A673 (cell line): ENCODE measurements at regions not wholly inside any gene's neighbourhood (a gene's known extent, or its start where the extent isn't known, plus 50 kb on each side); places are given as distances from the start of the nearest gene placed in this dataset.

Source experiments
- BruUV-seq: library from RNA; stranded (reverse); fragments of 400-500 nt; replicated peaks from 2 replicates; lab custom pipeline; 2021; lab: Mats Ljungman, UMichigan
- CTCF ChIA-PET: fragments of 300-600 bp; sonication (Branson Sonifier 250); formaldehyde crosslinking; loops from one replicate; lab custom pipeline; 2022; ENCODE audit warnings: antibody characterized with exemption; lab: Charles Lee
- POLR2A ChIA-PET: fragments of 300-600 bp; sonication (Branson Sonifier 250); formaldehyde crosslinking; loops from one replicate; lab custom pipeline; 2022; ENCODE audit warnings: antibody characterized with exemption; ENCODE audit not compliant: low non-redundant PET; lab: Charles Lee
- DNase-seq: peaks from one replicate; pipeline ENCODE4 v3.0.0-alpha.2; 2015; ENCODE audit warnings: low spot score
- H3K27ac ChIP-seq: fragments of 200-600 bp; sonication (generic); 2 replicates; pipeline ENCODE4 v1.5.1; 2016; ENCODE audit warnings: mixed run types, low read depth, mild to moderate bottlenecking, mixed read lengths, antibody characterized with exemption, low read length; ENCODE audit not compliant: poor library complexity, severe bottlenecking
- H3K27me3 ChIP-seq: fragments of 200-600 bp; sonication (generic); replicated peaks from 2 replicates; pipeline ENCODE4 v1.6.1; 2017; ENCODE audit warnings: mixed run types, low read depth, mild to moderate bottlenecking, mixed read lengths, antibody characterized with exemption, low read length; ENCODE audit not compliant: insufficient read depth, poor library complexity
- H3K36me3 ChIP-seq: fragments of 200-600 bp; sonication (generic); 2 replicates; pipeline ENCODE4 v1.6.1; 2016; ENCODE audit warnings: mixed run types, mild to moderate bottlenecking, mixed read lengths, antibody characterized with exemption, low read length; ENCODE audit not compliant: insufficient read depth, poor library complexity, severe bottlenecking
- H3K4me1 ChIP-seq: fragments of 200-600 bp; sonication (generic); 2 replicates; pipeline ENCODE4 v1.6.1; 2017; ENCODE audit warnings: mixed run types, mild to moderate bottlenecking, mixed read lengths, antibody characterized with exemption, low read length; ENCODE audit not compliant: insufficient read depth, poor library complexity, severe bottlenecking
- H3K4me3 ChIP-seq: fragments of 200-600 bp; sonication (generic); 2 replicates; pipeline ENCODE4 v1.5.1; 2016; ENCODE audit warnings: low read depth, mixed run types, mild to moderate bottlenecking, mixed read lengths, low read length; ENCODE audit not compliant: poor library complexity, severe bottlenecking
- H3K9me3 ChIP-seq: fragments of 200-600 bp; sonication (generic); 2 replicates; pipeline ENCODE4 v1.6.1; 2016; ENCODE audit warnings: mixed run types, low read depth, mild to moderate bottlenecking, mixed read lengths, antibody characterized with exemption, low read length; ENCODE audit not compliant: poor library complexity, severe bottlenecking
- EZH2 ChIP-seq: fragments of 200-600 bp; sonication (generic); IDR thresholded peaks from 2 replicates; pipeline ENCODE4 v1.6.1; 2017; ENCODE audit warnings: borderline replicate concordance, low read depth, mild to moderate bottlenecking, mixed read lengths, antibody characterized with exemption, low read length; ENCODE audit not compliant: poor library complexity, severe bottlenecking
- intact Hi-C: fragments of 100-400 bp; cut with micrococcal nuclease; formaldehyde crosslinking; loops from one replicate; pipeline ENCODE4 v1.10.0; 2022; ENCODE audit not compliant: unreplicated experiment
- TF ChIP-seq, protein P1 (sequence below): fragments of 300-800, 200-600 bp; sonication (generic); conservative IDR thresholded peaks from 2 replicates; pipeline ENCODE4 v1.5.1; 2017; ENCODE audit warnings: low read depth, mild to moderate bottlenecking, antibody characterized with exemption, low read length, moderate library complexity, mixed read lengths

- no peak overlapping the region for H3K27ac ChIP-seq
- ChIA-PET POLR2A (no interaction called here), CTCF (no interaction called here)
- DNase-seq = no peak
- H3K27me3 ChIP-seq = no peaks in the 10 kb centered on the region
- intact Hi-C loops = no loop called here
- no TSS peak for BruUV-seq
- peaks cover 5% of the 10 kb centered on the region for H3K4me1 ChIP-seq
- H3K9me3 ChIP-seq = no peaks in the 10 kb centered on the region
- H3K36me3 ChIP-seq = no peaks in the 10 kb centered on the region
- no peak for TF ChIP-seq EZH2
- TF ChIP-seq, protein P1, sequence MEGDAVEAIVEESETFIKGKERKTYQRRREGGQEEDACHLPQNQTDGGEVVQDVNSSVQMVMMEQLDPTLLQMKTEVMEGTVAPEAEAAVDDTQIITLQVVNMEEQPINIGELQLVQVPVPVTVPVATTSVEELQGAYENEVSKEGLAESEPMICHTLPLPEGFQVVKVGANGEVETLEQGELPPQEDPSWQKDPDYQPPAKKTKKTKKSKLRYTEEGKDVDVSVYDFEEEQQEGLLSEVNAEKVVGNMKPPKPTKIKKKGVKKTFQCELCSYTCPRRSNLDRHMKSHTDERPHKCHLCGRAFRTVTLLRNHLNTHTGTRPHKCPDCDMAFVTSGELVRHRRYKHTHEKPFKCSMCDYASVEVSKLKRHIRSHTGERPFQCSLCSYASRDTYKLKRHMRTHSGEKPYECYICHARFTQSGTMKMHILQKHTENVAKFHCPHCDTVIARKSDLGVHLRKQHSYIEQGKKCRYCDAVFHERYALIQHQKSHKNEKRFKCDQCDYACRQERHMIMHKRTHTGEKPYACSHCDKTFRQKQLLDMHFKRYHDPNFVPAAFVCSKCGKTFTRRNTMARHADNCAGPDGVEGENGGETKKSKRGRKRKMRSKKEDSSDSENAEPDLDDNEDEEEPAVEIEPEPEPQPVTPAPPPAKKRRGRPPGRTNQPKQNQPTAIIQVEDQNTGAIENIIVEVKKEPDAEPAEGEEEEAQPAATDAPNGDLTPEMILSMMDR = no peak
- no peak overlapping the region for H3K4me3 ChIP-seq
These were observed 632.0 kb upstream of the KIRREL3 start for GRCh38 chr11:127632546-127632945.

DNA sequence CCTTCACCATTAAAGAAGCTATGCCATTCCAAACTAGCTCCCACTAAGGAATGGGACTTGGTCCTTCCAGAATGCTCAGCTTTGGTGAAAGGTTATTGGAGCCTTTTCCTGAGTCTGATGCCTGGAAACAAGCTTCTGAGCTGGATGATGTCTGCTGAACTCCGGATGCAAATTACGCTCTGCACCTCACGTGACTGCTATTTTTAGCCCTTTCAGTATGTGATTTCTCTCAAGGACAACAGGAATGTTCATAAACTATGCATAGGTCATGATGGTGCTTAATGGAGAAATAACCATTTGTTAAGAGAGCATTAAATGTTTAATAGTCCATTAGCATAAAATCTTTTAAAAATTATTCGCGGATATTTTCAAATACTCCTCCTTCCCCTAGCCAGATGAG, 631.4 kb upstream of the KIRREL3 start:
- Histone ChIP-seq H3K9me3 (no peaks in the 10 kb centered on the region), H3K36me3 (no peaks in the 10 kb centered on the region), H3K4me1 (peaks cover 5% of the 10 kb centered on the region), H3K27ac (no peak overlapping the region), H3K27me3 (no peaks in the 10 kb centered on the region), H3K4me3 (no peak overlapping the region)
- no peak for DNase-seq
- POLR2A ChIA-PET = no interaction called here
- BruUV-seq = no TSS peak
- no peak for TF ChIP-seq EZH2
- TF ChIP-seq, protein P1 = no peak
- CTCF ChIA-PET = no interaction called here
- intact Hi-C loops = no loop called here

- no peaks in the 10 kb centered on the region for H3K36me3 ChIP-seq
- no peak overlapping the region for H3K4me3 ChIP-seq
- H3K4me1 ChIP-seq = peaks cover 5% of the 10 kb centered on the region
- ChIA-PET CTCF (no interaction called here), POLR2A (no interaction called here)
- TF ChIP-seq EZH2 = no peak
- TF ChIP-seq, protein P1 = no peak
- no TSS peak for BruUV-seq
- no peak overlapping the region for H3K27ac ChIP-seq
- DNase-seq = no peak
- no peaks in the 10 kb centered on the region for H3K9me3 ChIP-seq
- H3K27me3 ChIP-seq = no peaks in the 10 kb centered on the region
- intact Hi-C loops = no loop called here
These were observed 628.6 kb upstream of the KIRREL3 start for GRCh38 chr11:127629200-127629599.
